GM23248 (cell line): ENCODE measurements at regions not wholly inside any gene's neighbourhood (a gene's known extent, or its start where the extent isn't known, plus 50 kb on each side); places are given as distances from the start of the nearest gene placed in this dataset.

Experiments used
- EZH2 ChIP-seq: fragments of 200-600 bp; sonication (generic); IDR thresholded peaks from 2 replicates; pipeline ENCODE4 v1.6.1; 2018; ENCODE audit warnings: antibody characterized with exemption, mild to moderate bottlenecking; ENCODE audit not compliant: insufficient read depth, poor library complexity, severe bottlenecking
- EZH2phosphoT487 ChIP-seq: fragments of 200-600 bp; sonication (generic); IDR thresholded peaks from 2 replicates; pipeline ENCODE4 v1.6.1; 2018; ENCODE audit warnings: antibody characterized with exemption, moderate library complexity, mild to moderate bottlenecking, low read depth; ENCODE audit not compliant: insufficient read depth

DNA sequence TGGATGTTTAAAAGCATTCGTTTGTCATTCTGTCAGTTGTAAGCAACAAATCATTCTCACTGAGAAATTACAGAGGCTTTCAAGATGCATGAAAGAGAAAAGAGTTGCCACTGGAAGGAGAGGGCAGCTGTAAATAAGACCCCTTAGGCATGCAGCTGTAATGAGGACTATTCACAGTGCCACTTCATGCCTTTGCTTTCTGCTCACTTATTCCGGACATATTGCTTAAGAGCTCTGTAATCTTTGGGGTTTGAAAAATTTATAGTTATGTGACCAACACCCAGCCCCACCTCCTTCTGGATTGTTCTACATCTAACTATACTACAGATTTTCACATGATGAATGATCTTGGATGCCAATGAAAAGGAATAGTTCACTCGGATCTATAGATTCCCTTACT lies 194.8 kb upstream of the DCN start:
- TF ChIP-seq EZH2: no peak
- no peak for TF ChIP-seq EZH2phosphoT487
